ENCODE measurements at regions not wholly inside any gene's neighbourhood (a gene's known extent, or its start where the extent isn't known, plus 50 kb on each side); places are given as distances from the start of the nearest gene placed in this dataset.

- TF ChIP-seq CTCF (conservative IDR thresholded peaks at IDR 0.05) = no peak
- H3K27ac ChIP-seq = no peak overlapping the region
These were observed 158.7 kb upstream of the NR5A2 start for GRCh38 chr1:199868777-199869176.

GRCh38 chr1:199875337-199875736, 152.2 kb upstream of the NR5A2 start:
- H3K27ac ChIP-seq = no peak overlapping the region
- no peak for TF ChIP-seq CTCF (conservative IDR thresholded peaks at IDR 0.05)

GRCh38 chr1:199875856-199876255, 151.7 kb upstream of the NR5A2 start:
- no peak overlapping the region for H3K27ac ChIP-seq
- no peak for TF ChIP-seq CTCF (conservative IDR thresholded peaks at IDR 0.05)

GRCh38 chr1:199877526-199878384, 149.8 kb upstream of the NR5A2 start:
- no peak for TF ChIP-seq CTCF (conservative IDR thresholded peaks at IDR 0.05)
- no peak overlapping the region for H3K27ac ChIP-seq

- TF ChIP-seq CTCF (conservative IDR thresholded peaks at IDR 0.05) = no peak
- H3K27ac ChIP-seq = no peak overlapping the region
These were observed 148.7 kb upstream of the NR5A2 start for GRCh38 chr1:199878823-199879222.

- no peak for TF ChIP-seq CTCF (conservative IDR thresholded peaks at IDR 0.05)
- H3K27ac ChIP-seq = no peak overlapping the region
These were observed 128.9 kb upstream of the NR5A2 start for GRCh38 chr1:199898654-199899053.

GRCh38 chr1:199901341-199901740, 126.2 kb upstream of the NR5A2 start:
- no peak for TF ChIP-seq CTCF (conservative IDR thresholded peaks at IDR 0.05)
- H3K27ac ChIP-seq = peak overlapping the region; percentile 52

All from VCaP (cell line).